GM10266 (cell line): ENCODE measurements at regions not wholly inside any gene's neighbourhood (a gene's known extent, or its start where the extent isn't known, plus 50 kb on each side); places are given as distances from the start of the nearest gene placed in this dataset.

Source experiments
- DNase-seq: peaks from one replicate; pipeline ENCODE4 v3.0.0; 2012; ENCODE audit errors: extremely low spot score
- TF ChIP-seq, protein P1 (sequence below): IDR thresholded peaks from 2 replicates; pipeline ENCODE4 v1.5.1; 2012; ENCODE audit warnings: mild to moderate bottlenecking, low read depth; ENCODE audit not compliant: control insufficient read depth, insufficient read depth; ENCODE audit errors: missing control alignments

DNA sequence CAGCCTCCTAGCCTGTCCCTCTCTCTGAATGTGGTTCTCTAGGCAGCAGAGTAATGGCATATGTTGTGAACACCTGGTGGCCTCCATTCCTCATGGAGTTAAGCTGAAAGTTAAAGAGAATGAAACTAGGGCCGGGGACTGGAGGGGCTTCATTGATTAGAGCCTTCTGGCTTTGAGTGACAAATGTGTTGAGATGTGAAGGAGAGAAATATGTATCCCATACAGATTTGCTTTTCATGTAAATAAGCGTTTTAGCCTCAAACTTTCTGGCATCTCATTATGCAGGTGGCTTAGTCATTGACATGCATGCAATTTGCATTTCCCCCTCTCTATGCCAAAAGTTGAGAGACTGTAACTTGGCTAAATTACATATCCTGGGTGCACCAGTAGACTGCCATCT is 537.7 kb upstream of the EEF2KMT start:
- TF ChIP-seq, protein P1, sequence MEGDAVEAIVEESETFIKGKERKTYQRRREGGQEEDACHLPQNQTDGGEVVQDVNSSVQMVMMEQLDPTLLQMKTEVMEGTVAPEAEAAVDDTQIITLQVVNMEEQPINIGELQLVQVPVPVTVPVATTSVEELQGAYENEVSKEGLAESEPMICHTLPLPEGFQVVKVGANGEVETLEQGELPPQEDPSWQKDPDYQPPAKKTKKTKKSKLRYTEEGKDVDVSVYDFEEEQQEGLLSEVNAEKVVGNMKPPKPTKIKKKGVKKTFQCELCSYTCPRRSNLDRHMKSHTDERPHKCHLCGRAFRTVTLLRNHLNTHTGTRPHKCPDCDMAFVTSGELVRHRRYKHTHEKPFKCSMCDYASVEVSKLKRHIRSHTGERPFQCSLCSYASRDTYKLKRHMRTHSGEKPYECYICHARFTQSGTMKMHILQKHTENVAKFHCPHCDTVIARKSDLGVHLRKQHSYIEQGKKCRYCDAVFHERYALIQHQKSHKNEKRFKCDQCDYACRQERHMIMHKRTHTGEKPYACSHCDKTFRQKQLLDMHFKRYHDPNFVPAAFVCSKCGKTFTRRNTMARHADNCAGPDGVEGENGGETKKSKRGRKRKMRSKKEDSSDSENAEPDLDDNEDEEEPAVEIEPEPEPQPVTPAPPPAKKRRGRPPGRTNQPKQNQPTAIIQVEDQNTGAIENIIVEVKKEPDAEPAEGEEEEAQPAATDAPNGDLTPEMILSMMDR, result no peak
- no peak for DNase-seq

GRCh38 chr16:5634666-5635180 is 537.1 kb upstream of the EEF2KMT start:
- TF ChIP-seq, protein P1, result no peak
- no peak for DNase-seq

GRCh38 chr16:5633845-5634440 is 536.3 kb upstream of the EEF2KMT start:
- DNase-seq, result peak; percentile 39
- TF ChIP-seq, protein P1, result peak; percentile 42

GRCh38 chr16:5622234-5622884 is 524.8 kb upstream of the EEF2KMT start:
- no peak for DNase-seq
- TF ChIP-seq, protein P1, result no peak

DNA sequence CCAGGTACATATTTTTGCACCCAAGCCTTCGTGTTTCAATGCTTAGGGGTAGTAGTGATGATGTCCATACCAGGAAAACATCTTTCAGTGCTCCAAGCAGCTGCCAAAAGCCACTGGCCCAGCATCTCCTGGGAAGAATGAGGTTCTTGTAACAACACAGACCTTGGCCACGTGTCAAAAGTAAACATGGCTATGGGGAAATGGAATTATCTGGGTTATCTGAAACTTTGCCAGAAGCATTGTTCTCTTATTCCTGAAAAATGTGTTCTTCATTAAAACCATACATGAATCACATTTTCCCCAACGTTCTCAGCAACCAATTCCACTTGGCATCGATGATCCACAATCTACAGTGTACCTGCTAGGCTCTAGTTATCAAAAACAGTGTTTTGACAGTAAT is 524.2 kb upstream of the EEF2KMT start:
- no peak for DNase-seq
- TF ChIP-seq, protein P1, result no peak

GRCh38 chr16:5619304-5619703 is 521.7 kb upstream of the EEF2KMT start:
- no peak for DNase-seq

More at GRCh38 chr16:5619304-5619703, 521.7 kb upstream of the EEF2KMT start:
- TF ChIP-seq, protein P1, result no peak
